Esophagus (tissue), 2 donors: ENCODE measurements at regions not wholly inside any gene's neighbourhood (a gene's known extent, or its start where the extent isn't known, plus 50 kb on each side); places are given as distances from the start of the nearest gene placed in this dataset.

Experiments used
- H3K27ac ChIP-seq, 2 donors: one replicate each; pipeline ENCODE4 v1.5.1; 2013; ENCODE audit warnings: low read depth in 2 of 2, mild to moderate bottlenecking in 2 of 2, inconsistent platforms in 1 of 2, low read length in 1 of 2, moderate library complexity in 1 of 2
- H3K27me3 ChIP-seq, 2 donors: one replicate each; pipeline ENCODE4 v1.6.1; 2013; ENCODE audit warnings: low read length in 2 of 2, control low read depth in 1 of 2, mild to moderate bottlenecking in 1 of 2; ENCODE audit not compliant: insufficient read depth in 2 of 2, control insufficient read depth in 1 of 2
- H3K36me3 ChIP-seq, 2 donors: one replicate each; pipeline ENCODE4 v1.6.1; 2013; ENCODE audit warnings: low read length in 1 of 2; ENCODE audit not compliant: control insufficient read depth in 2 of 2, insufficient read depth in 2 of 2
- H3K4me1 ChIP-seq, 2 donors: one replicate each; pipeline ENCODE4 v1.6.1; 2013; ENCODE audit warnings: low read length in 1 of 2; ENCODE audit not compliant: control insufficient read depth in 2 of 2, insufficient read depth in 2 of 2
- H3K4me3 ChIP-seq, 2 donors: one replicate each; pipeline ENCODE4 v1.5.1; 2013; ENCODE audit warnings: low read length in 2 of 2, mild to moderate bottlenecking in 2 of 2, low read depth in 1 of 2, moderate library complexity in 1 of 2
- H3K9me3 ChIP-seq, 2 donors: one replicate each; pipeline ENCODE4 v1.6.1; 2013; ENCODE audit warnings: mild to moderate bottlenecking in 2 of 2, low read depth in 1 of 2, low read length in 1 of 2, moderate library complexity in 1 of 2; ENCODE audit not compliant: control insufficient read depth in 2 of 2, insufficient read depth in 1 of 2
- WGBS, 2 donors: extraction: QIAGEN DNeasy Blood & Tissue Kit; methylation state at CpG; one replicate each; pipeline ENCODE4 v1.1.7; 2013; 5-methylcytosine and 5-hydroxymethylcytosine counted together
- donor health status: healthy with polysubstance abuse.
- donor health status: Bipolar disorder and iron deficiency.

DNA sequence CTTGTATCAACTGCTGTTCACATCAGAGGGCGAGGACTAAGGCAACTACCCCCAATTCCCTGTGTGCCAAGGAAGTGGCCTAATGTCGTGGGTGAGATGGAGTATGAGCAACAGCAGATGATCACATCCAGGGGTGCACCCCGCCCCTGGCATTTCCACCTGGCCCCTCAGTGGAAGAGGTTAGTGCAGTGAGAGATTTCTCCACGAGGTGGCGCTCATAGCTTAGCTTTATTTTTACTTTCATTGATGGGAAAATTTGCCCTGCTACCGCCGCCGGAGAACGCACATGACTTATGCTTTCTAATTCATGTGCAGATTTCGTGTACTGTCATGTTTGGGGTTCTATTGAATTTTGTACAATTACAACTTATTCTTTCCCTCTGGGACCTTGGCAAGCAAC is 470.6 kb upstream of the MEX3C start:
- Histone ChIP-seq H3K9me3 (no peaks in the 10 kb centered on the region), H3K4me3 (no peak overlapping the region), H3K27ac (no peak overlapping the region), H3K36me3 (no peaks in the 10 kb centered on the region), H3K27me3 (no peaks in the 10 kb centered on the region), H3K4me1 (no peaks in the 10 kb centered on the region)
- 8 to 13% methylated on average over 10 of the region's 10 CpGs for WGBS, 2 donors

DNA sequence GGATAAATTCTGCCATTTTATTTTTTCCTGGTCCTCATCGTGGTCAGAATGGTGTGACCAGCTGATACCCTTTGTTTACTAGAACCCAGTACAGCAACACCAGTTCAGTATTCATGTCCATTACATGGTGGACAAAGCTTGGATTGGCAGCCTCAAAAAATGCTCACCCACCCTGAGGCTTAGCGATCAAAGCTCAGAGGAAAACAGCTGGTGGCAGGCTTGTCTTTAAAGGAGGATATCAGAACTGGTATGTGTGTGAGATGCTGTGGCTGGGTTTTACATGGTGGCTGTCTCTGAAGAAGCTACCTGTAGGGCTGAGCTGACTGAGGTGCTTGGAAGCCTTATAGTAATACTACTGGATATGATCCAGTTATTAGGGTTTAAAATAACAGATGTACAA is 471.1 kb upstream of the MEX3C start:
- no peaks in the 10 kb centered on the region for H3K36me3 ChIP-seq
- no peaks in the 10 kb centered on the region for H3K27me3 ChIP-seq
- no peak overlapping the region for H3K27ac ChIP-seq
- H3K4me3 ChIP-seq, result no peak overlapping the region
- no peaks in the 10 kb centered on the region for H3K9me3 ChIP-seq
- 56 to 64% methylated on average over 2 of the region's 2 CpGs for WGBS, 2 donors
- no peaks in the 10 kb centered on the region for H3K4me1 ChIP-seq

DNA sequence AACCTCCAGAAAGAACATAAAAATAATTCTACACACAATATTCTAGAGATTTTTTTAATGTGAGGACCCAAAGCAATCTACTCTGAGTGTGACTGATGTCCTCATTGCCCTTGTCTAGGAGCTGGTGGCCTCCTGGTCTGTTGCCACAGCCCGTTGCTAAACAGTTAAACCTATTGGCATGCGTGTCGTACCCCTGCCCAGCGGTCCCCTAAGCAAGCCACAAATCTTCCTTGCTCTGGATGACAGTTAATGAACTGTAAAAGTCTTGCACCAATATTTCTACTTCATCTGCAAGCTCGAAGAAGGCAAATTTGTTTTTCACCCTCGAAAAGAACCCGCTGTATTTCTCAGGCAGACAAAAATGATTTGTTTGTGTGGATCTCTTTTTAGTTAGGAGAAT is 489.1 kb upstream of the MEX3C start:
- 70 to 74% methylated on average over 7 of the region's 7 CpGs for WGBS, 2 donors
- no peak overlapping the region for H3K27ac ChIP-seq
- no peaks in the 10 kb centered on the region for H3K4me1 ChIP-seq
- no peaks in the 10 kb centered on the region for H3K9me3 ChIP-seq
- H3K27me3 ChIP-seq, result no peaks in the 10 kb centered on the region
- no peaks in the 10 kb centered on the region for H3K36me3 ChIP-seq
- H3K4me3 ChIP-seq, result no peak overlapping the region

DNA sequence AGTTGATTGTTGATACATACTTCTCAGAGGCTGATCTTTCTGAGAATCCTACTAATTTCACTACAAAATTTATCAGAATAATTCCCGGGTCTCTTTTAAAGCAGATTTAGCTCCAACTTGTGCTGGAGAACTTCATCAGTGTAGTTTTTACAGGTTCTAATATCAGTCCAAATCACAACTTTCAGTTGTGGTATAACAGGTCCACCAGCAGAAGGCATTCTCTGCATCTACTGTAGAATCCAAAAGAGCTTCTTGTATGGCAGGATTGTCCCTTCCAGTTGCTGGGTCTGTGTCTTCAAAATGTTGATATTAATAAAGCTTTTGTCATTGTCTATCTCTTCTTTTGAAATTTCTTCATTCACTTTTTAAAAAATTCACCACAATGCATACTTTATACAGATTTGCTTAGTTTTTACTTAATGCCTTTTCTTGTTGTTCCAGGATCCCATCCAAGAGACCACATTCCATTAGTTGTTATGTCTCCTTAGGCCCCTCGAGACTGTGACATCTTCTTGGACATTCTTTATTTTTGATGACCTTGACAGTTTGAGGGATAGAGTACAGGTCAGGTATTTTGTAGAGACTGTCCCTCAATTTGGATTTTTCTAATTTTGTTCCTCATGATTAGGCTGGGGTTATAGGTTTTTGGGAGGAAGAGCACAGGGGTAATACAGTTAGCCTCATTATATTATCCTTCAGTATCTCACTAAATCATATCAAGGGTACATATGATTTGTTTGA is 490.5 kb upstream of the MEX3C start:
- H3K36me3 ChIP-seq, result no peaks in the 10 kb centered on the region
- H3K4me1 ChIP-seq, result no peaks in the 10 kb centered on the region
- H3K27me3 ChIP-seq, result no peaks in the 10 kb centered on the region
- no peak overlapping the region for H3K4me3 ChIP-seq
- no peak overlapping the region for H3K27ac ChIP-seq
- 59 to 60% methylated on average over 2 of the region's 2 CpGs for WGBS, 2 donors
- no peaks in the 10 kb centered on the region for H3K9me3 ChIP-seq

GRCh38 chr18:51692612-51693011 is 495.1 kb upstream of the MEX3C start:
- H3K4me3 ChIP-seq, result no peak overlapping the region

GRCh38 chr18:51711298-51711889 is 513.9 kb upstream of the MEX3C start:
- Histone ChIP-seq H3K9me3 (peaks cover 2 to 4% of the 10 kb centered on the region in 2 donors), H3K4me3 (no peak overlapping the region), H3K4me1 (no peaks in the 10 kb centered on the region), H3K36me3 (no peaks in the 10 kb centered on the region), H3K27ac (no peak overlapping the region), H3K27me3 (no peaks in the 10 kb centered on the region)
- WGBS, 2 donors, result 50 to 51% methylated on average over 2 of the region's 2 CpGs

More at GRCh38 chr18:51692612-51693011, 495.1 kb upstream of the MEX3C start:
- H3K27ac ChIP-seq, result no peak overlapping the region
- H3K4me1 ChIP-seq, result no peaks in the 10 kb centered on the region
- peaks cover 0 to under 1% of the 10 kb centered on the region in 2 donors for H3K9me3 ChIP-seq
- WGBS, 2 donors, result 80% methylated on average over 2 of the region's 2 CpGs
- no peaks in the 10 kb centered on the region for H3K36me3 ChIP-seq
- no peaks in the 10 kb centered on the region for H3K27me3 ChIP-seq

GRCh38 chr18:51712821-51713220 is 515.3 kb upstream of the MEX3C start:
- H3K4me1 ChIP-seq, result no peaks in the 10 kb centered on the region
- 41 to 50% methylated on average over 2 of the region's 2 CpGs for WGBS, 2 donors
- no peaks in the 10 kb centered on the region for H3K9me3 ChIP-seq
- no peaks in the 10 kb centered on the region for H3K36me3 ChIP-seq
- no peak overlapping the region for H3K27ac ChIP-seq
- no peak overlapping the region for H3K4me3 ChIP-seq
- H3K27me3 ChIP-seq, result no peaks in the 10 kb centered on the region

DNA sequence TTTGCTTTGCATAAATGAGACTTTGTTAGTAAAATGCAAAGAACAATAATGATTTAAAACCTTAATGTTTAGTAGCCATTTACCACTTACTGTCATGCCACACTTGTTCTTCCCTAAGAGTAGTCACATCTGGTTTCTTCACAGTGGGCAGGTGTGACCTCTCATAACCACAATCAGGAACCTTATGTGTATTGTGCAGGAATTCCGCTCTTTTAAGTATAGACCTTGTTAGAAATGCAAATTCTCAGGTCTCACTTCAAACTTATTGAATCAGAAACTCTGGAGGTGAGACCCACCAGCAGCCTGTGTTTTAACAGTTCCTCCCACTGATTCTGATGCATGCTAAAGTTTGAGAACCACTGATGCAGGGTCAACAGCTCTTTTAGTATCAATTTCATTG is 518.8 kb upstream of the MEX3C start:
- WGBS, 2 donors, result 75 to 92% methylated on average over 1 of the region's 1 CpG
- no peaks in the 10 kb centered on the region for H3K36me3 ChIP-seq
- H3K4me3 ChIP-seq, result no peak overlapping the region
- no peak overlapping the region for H3K27ac ChIP-seq
- H3K4me1 ChIP-seq, result no peaks in the 10 kb centered on the region
- no peaks in the 10 kb centered on the region for H3K9me3 ChIP-seq
- H3K27me3 ChIP-seq, result no peaks in the 10 kb centered on the region

GRCh38 chr18:51721388-51721787 is 523.9 kb upstream of the MEX3C start:
- H3K4me1 ChIP-seq, result no peaks in the 10 kb centered on the region
- H3K4me3 ChIP-seq, result no peak overlapping the region
- no peaks in the 10 kb centered on the region for H3K36me3 ChIP-seq
- H3K9me3 ChIP-seq, result no peaks in the 10 kb centered on the region
- H3K27me3 ChIP-seq, result no peaks in the 10 kb centered on the region
- H3K27ac ChIP-seq, result no peak overlapping the region
- WGBS, 2 donors, result 56 to 63% methylated on average over 1 of the region's 1 CpG

DNA sequence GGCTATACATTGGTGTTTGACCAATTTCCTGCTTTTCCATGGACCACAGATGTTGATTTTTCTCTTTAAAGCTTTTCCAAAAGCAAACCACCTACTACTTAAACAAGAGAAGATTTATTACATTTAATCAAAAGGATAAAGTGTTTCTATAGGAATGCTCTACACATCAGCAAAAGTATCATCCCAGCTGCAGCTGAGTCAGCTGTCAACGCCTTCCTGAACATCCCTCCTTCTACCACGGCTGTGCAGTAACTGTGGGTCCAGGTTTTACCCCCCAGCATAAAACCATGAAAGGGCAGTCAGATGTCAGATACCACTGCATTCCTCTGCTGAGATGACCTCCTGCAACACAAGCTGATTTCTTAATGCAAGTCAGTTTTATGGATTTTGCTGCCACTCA is 524.5 kb upstream of the MEX3C start:
- Histone ChIP-seq H3K27me3 (no peaks in the 10 kb centered on the region), H3K27ac (no peak overlapping the region), H3K4me1 (no peaks in the 10 kb centered on the region), H3K4me3 (no peak overlapping the region), H3K36me3 (no peaks in the 10 kb centered on the region), H3K9me3 (no peaks in the 10 kb centered on the region)
- 53 to 59% methylated on average over 2 of the region's 2 CpGs for WGBS, 2 donors
